MM.1S (cell line): ENCODE measurements at regions not wholly inside any gene's neighbourhood (a gene's known extent, or its start where the extent isn't known, plus 50 kb on each side); places are given as distances from the start of the nearest gene placed in this dataset.

Experiments
- DNase-seq: peaks from one replicate; pipeline ENCODE4 v3.0.0-alpha.2; 2015
- H2AFZ ChIP-seq: fragments of 300-600 bp; sonication (generic); 2 replicates; pipeline ENCODE4 v1.6.0; 2016; ENCODE audit warnings: antibody characterized with exemption, low read length
- H3F3A ChIP-seq: fragments of 300-600 bp; sonication (generic); 2 replicates; pipeline ENCODE4 v1.6.1; 2016; ENCODE audit warnings: mild to moderate bottlenecking, antibody characterized with exemption, low read length, moderate library complexity, mixed read lengths; ENCODE audit not compliant: insufficient read depth
- H3K27ac ChIP-seq: fragments of 300-600 bp; sonication (generic); 2 replicates; pipeline ENCODE4 v1.5.1; 2016; ENCODE audit warnings: mild to moderate bottlenecking, low read length
- H3K27me3 ChIP-seq: fragments of 300-600 bp; sonication (generic); replicated peaks from 2 replicates; pipeline ENCODE4 v1.6.0; 2016; ENCODE audit warnings: low read length; ENCODE audit not compliant: insufficient read depth
- H3K36me3 ChIP-seq: fragments of 300-600 bp; sonication (generic); replicated peaks from 2 replicates; pipeline ENCODE4 v1.6.1; 2016; ENCODE audit warnings: mild to moderate bottlenecking, low read length, mixed read lengths; ENCODE audit not compliant: insufficient read depth
- H3K4me1 ChIP-seq: fragments of 300-600 bp; sonication (generic); 2 replicates; pipeline ENCODE4 v1.6.1; 2016; ENCODE audit warnings: low read length, mixed read lengths
- H3K4me2 ChIP-seq: fragments of 300-600 bp; sonication (generic); 2 replicates; pipeline ENCODE4 v1.6.0; 2016; ENCODE audit warnings: low read depth, low read length
- H3K4me3 ChIP-seq: fragments of 300-600 bp; sonication (generic); 2 replicates; pipeline ENCODE4 v1.5.1; 2016; ENCODE audit warnings: low read length, mixed read lengths
- H3K79me2 ChIP-seq: fragments of 300-600 bp; sonication (generic); 2 replicates; pipeline ENCODE4 v1.6.1; 2016; ENCODE audit warnings: mixed run types, low read length, mixed read lengths
- H3K9ac ChIP-seq: fragments of 300-600 bp; sonication (generic); 2 replicates; pipeline ENCODE4 v1.6.1; 2016; ENCODE audit warnings: low read length, mixed read lengths
- H3K9me2 ChIP-seq: fragments of 300-600 bp; sonication (generic); replicated peaks from 2 replicates; pipeline ENCODE4 v1.6.1; 2016; ENCODE audit warnings: mild to moderate bottlenecking, low read length, mixed read lengths; ENCODE audit not compliant: insufficient read depth
- H3K9me3 ChIP-seq: fragments of 300-600 bp; sonication (generic); replicated peaks from 2 replicates; pipeline ENCODE4 v1.6.1; 2016; ENCODE audit warnings: mild to moderate bottlenecking, low read length, mixed read lengths; ENCODE audit not compliant: insufficient read depth
- H4K20me1 ChIP-seq: fragments of 300-600 bp; sonication (generic); 2 replicates; pipeline ENCODE4 v1.6.1; 2016; ENCODE audit warnings: mild to moderate bottlenecking, low read length, moderate library complexity, mixed read lengths; ENCODE audit not compliant: insufficient read depth
- CTCF ChIP-seq: fragments of 300-600 bp; sonication (generic); IDR thresholded peaks from 2 replicates; pipeline ENCODE4 v1.5.1; 2016; ENCODE audit warnings: antibody characterized with exemption, low read length, mixed read lengths
- EZH2 ChIP-seq: fragments of 300-600 bp; sonication (generic); optimal IDR thresholded peaks from 2 replicates; pipeline ENCODE3; 2017; ENCODE audit warnings: low read depth, mild to moderate bottlenecking, antibody characterized with exemption, low read length, mixed read lengths
- EZH2phosphoT487 ChIP-seq: fragments of 300-600 bp; sonication (generic); IDR thresholded peaks from 2 replicates; pipeline ENCODE4 v1.6.1; 2018; ENCODE audit warnings: antibody characterized with exemption, low read length

- no peak overlapping the region for H3K27ac ChIP-seq
- no peaks in the 10 kb centered on the region for H3K9me3 ChIP-seq
- no peaks in the 10 kb centered on the region for H3K79me2 ChIP-seq
- H3K4me1 ChIP-seq: no peaks in the 10 kb centered on the region
- no peak overlapping the region for H3K4me2 ChIP-seq
- no peaks in the 10 kb centered on the region for H3K27me3 ChIP-seq
- H2AFZ ChIP-seq: peak overlapping the region; percentile 6
- no peak for TF ChIP-seq EZH2
- TF ChIP-seq EZH2phosphoT487: no peak
- TF ChIP-seq CTCF: no peak
- no peaks in the 10 kb centered on the region for H3K36me3 ChIP-seq
- no peaks in the 10 kb centered on the region for H4K20me1 ChIP-seq
- no peaks in the 10 kb centered on the region for H3K9me2 ChIP-seq
- no peaks in the 10 kb centered on the region for H3F3A ChIP-seq
- no peak for DNase-seq
- no peak overlapping the region for H3K9ac ChIP-seq
- H3K4me3 ChIP-seq: no peak overlapping the region
These were observed 57.3 kb upstream of the SLC28A3 start for GRCh38 chr9:84397822-84398221.

- Histone ChIP-seq H3K36me3 (no peaks in the 10 kb centered on the region), H3K4me1 (no peaks in the 10 kb centered on the region), H3K4me3 (no peak overlapping the region), H3K9me3 (no peaks in the 10 kb centered on the region), H3K9me2 (no peaks in the 10 kb centered on the region), H3K9ac (no peak overlapping the region), H4K20me1 (no peaks in the 10 kb centered on the region), H2AFZ (no peak overlapping the region), H3K4me2 (no peak overlapping the region), H3K79me2 (no peaks in the 10 kb centered on the region), H3K27ac (no peak overlapping the region), H3K27me3 (no peaks in the 10 kb centered on the region), H3F3A (no peaks in the 10 kb centered on the region)
- DNase-seq: no peak
- TF ChIP-seq CTCF (no peak), EZH2 (no peak), EZH2phosphoT487 (no peak)
These were observed 62.0 kb upstream of the SLC28A3 start for GRCh38 chr9:84402517-84402916.

- no peak overlapping the region for H3K27ac ChIP-seq
- TF ChIP-seq CTCF: no peak
- TF ChIP-seq EZH2phosphoT487: no peak
- no peak for TF ChIP-seq EZH2
- no peaks in the 10 kb centered on the region for H3K9me3 ChIP-seq
- no peaks in the 10 kb centered on the region for H3F3A ChIP-seq
- H3K4me1 ChIP-seq: no peaks in the 10 kb centered on the region
- no peaks in the 10 kb centered on the region for H4K20me1 ChIP-seq
- no peaks in the 10 kb centered on the region for H3K79me2 ChIP-seq
- H3K9me2 ChIP-seq: no peaks in the 10 kb centered on the region
- no peak for DNase-seq
- no peaks in the 10 kb centered on the region for H3K27me3 ChIP-seq
- H3K36me3 ChIP-seq: no peaks in the 10 kb centered on the region
- H2AFZ ChIP-seq: no peak overlapping the region
- no peak overlapping the region for H3K4me3 ChIP-seq
- no peak overlapping the region for H3K9ac ChIP-seq
- no peak overlapping the region for H3K4me2 ChIP-seq
These were observed 62.7 kb upstream of the SLC28A3 start for GRCh38 chr9:84403288-84403687.
